VCaP (cell line): ENCODE measurements at regions not wholly inside any gene's neighbourhood (a gene's known extent, or its start where the extent isn't known, plus 50 kb on each side); places are given as distances from the start of the nearest gene placed in this dataset.

Experiments
- H3K27ac ChIP-seq: fragments of 450-650 bp; 2 replicates; pipeline ENCODE4 v1.5.1; 2017
- CTCF ChIP-seq: fragments of 450-650 bp; conservative IDR thresholded peaks from 2 replicates; pipeline ENCODE4 v1.5.1; 2017; ENCODE audit warnings: mild to moderate bottlenecking, moderate library complexity

- TF ChIP-seq CTCF: no peak
- peak overlapping the region; percentile 77 for H3K27ac ChIP-seq
Observed at GRCh38 chr21:14869984-14870852, 194.6 kb downstream of the NRIP1 start.

GRCh38 chr21:14866859-14867765 is 197.7 kb downstream of the NRIP1 start:
- no peak overlapping the region for H3K27ac ChIP-seq
- no peak for TF ChIP-seq CTCF

DNA sequence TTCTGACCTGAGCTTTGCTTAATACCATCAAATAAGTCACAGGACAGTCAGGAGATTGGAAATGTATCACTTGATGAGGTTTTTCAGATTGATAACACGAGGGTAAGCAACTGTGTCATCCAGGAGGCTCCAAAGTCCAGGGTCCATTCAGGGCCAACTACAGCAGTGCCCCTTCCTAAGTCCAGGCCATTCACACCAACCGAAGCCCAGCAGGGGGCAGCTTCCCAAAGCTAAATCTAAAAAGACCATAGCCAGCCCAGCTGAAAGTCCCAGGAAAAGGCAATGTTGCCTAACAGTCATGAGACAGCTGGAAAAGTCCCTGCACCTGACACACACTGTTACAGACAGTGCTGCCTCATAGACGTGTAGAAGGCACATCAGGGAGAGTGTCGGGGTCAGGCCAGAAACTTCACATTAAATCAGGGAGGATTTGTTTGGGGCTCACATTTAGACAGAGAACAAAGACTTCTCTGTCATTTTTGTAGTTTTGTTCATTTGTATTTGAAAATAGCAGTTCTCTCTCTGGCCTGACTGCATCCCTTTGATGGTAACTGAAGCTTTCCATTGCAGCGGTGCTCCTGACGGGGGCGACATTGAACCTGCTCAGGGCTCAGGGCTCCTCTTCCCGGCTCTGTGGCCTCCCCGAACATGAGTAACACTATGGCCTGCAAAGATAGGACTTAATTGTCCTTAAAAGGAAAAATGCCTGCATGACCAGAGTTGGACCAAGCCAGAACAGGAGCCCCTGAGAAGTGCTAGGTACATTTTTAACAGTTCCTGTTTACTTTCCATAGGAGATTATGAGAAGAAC is 200.4 kb downstream of the NRIP1 start:
- peak overlapping the region; percentile 20 for H3K27ac ChIP-seq
- TF ChIP-seq CTCF: peak; percentile 91

DNA sequence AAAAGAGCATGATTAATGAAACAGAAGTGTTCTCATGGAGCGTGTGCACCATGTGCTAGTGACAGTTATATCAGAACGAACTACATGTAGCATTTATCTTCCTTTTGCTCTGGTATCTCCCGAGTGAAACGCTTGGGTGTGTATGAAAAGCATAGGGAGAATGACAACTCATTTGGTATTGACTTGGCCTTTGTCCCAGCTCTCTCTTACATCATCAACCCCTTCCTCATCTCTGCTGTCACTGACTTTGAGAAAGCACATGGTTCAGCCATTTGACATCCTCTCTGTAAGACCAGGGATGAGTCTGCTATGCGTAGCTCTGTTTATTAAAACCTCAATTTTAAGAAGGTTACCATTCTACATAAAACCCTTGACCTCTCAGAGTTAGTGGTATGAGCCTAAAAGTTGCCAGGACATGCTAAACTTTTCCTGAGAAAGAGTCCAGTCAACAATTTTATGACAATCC is 201.0 kb downstream of the NRIP1 start:
- H3K27ac ChIP-seq: no peak overlapping the region
- no peak for TF ChIP-seq CTCF

- peak; percentile 93 for TF ChIP-seq CTCF
- no peak overlapping the region for H3K27ac ChIP-seq
Observed at GRCh38 chr21:14862794-14863720, 201.7 kb downstream of the NRIP1 start.

DNA sequence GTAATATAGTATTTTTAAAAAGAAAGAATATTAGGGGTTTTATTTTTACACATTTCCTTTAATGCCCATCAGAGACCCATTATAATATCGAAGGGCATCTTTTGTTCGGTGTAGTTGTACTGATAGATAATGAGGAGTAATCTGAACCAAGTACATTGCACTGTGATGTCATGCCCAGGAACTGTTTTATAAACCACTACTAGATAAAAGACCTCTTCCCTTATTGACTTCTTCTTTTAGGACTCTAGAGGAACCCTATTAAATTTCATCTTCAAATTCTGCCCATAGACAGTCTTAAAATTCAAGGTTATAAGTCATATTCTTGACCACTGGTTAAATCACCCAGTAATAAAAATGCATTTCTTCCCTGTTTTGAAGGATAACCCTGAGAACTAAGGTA is 206.5 kb downstream of the NRIP1 start:
- TF ChIP-seq CTCF: no peak
- H3K27ac ChIP-seq: no peak overlapping the region
